VCaP (cell line): ENCODE measurements at regions not wholly inside any gene's neighbourhood (a gene's known extent, or its start where the extent isn't known, plus 50 kb on each side); places are given as distances from the start of the nearest gene placed in this dataset.

ENCODE experiments used
- H3K27ac ChIP-seq: fragments of 450-650 bp; 2 replicates; pipeline ENCODE4 v1.5.1; 2017
- CTCF ChIP-seq: fragments of 450-650 bp; conservative IDR thresholded peaks from 2 replicates; pipeline ENCODE4 v1.5.1; 2017; ENCODE audit warnings: mild to moderate bottlenecking, moderate library complexity

- H3K27ac ChIP-seq, result no peak overlapping the region
- TF ChIP-seq CTCF, result no peak
Observed at GRCh38 chr3:109921509-109921908, 584.2 kb upstream of the DPPA4 start.

GRCh38 chr3:109922856-109923255 is 585.5 kb upstream of the DPPA4 start:
- H3K27ac ChIP-seq, result no peak overlapping the region
- no peak for TF ChIP-seq CTCF

GRCh38 chr3:109923431-109923830 is 586.1 kb upstream of the DPPA4 start:
- no peak overlapping the region for H3K27ac ChIP-seq

GRCh38 chr3:109924196-109924595 is 586.9 kb upstream of the DPPA4 start:
- no peak for TF ChIP-seq CTCF
- H3K27ac ChIP-seq, result no peak overlapping the region

More at GRCh38 chr3:109923431-109923830, 586.1 kb upstream of the DPPA4 start:
- TF ChIP-seq CTCF, result no peak

- no peak for TF ChIP-seq CTCF
- no peak overlapping the region for H3K27ac ChIP-seq
Observed at GRCh38 chr3:109926376-109926775, 589.0 kb upstream of the DPPA4 start.

GRCh38 chr3:109927161-109927560 is 589.8 kb upstream of the DPPA4 start:
- TF ChIP-seq CTCF, result no peak
- H3K27ac ChIP-seq, result no peak overlapping the region

GRCh38 chr3:109927726-109928125 is 590.4 kb upstream of the DPPA4 start:
- no peak for TF ChIP-seq CTCF

GRCh38 chr3:109930582-109930981 is 593.2 kb upstream of the DPPA4 start:
- no peak overlapping the region for H3K27ac ChIP-seq
- TF ChIP-seq CTCF, result no peak

More at GRCh38 chr3:109927726-109928125, 590.4 kb upstream of the DPPA4 start:
- no peak overlapping the region for H3K27ac ChIP-seq
